Hematopoietic multipotent progenitor cell treated with erythropoietin and hydrocortisone succinate and interleukin-3 and kit ligand, for 6 days (in vitro differentiated cells): ENCODE measurements at regions not wholly inside any gene's neighbourhood (a gene's known extent, or its start where the extent isn't known, plus 50 kb on each side); places are given as distances from the start of the nearest gene placed in this dataset.

ENCODE experiments used
- DNase-seq: peaks from one replicate; pipeline ENCODE4 v3.0.0-alpha.2; 2015

GRCh38 chr1:43065191-43065590 lies 106.5 kb upstream of the SLC2A1 start:
- no peak for DNase-seq

GRCh38 chr1:43063394-43064219 lies 104.9 kb upstream of the SLC2A1 start:
- DNase-seq, result no peak

GRCh38 chr1:43062527-43063095 lies 103.9 kb upstream of the SLC2A1 start:
- no peak for DNase-seq

GRCh38 chr1:43061757-43062156 lies 103.1 kb upstream of the SLC2A1 start:
- peak; percentile 63 for DNase-seq

GRCh38 chr1:43059640-43060574 lies 101.2 kb upstream of the SLC2A1 start:
- no peak for DNase-seq

- peak; percentile 29 for DNase-seq
Observed at GRCh38 chr1:43058545-43059360, 100.1 kb upstream of the SLC2A1 start.

- no peak for DNase-seq
Observed at GRCh38 chr1:43058056-43058455, 99.4 kb upstream of the SLC2A1 start.

GRCh38 chr1:43057567-43057966 lies 98.9 kb upstream of the SLC2A1 start:
- DNase-seq, result no peak

- DNase-seq, result no peak
Observed at GRCh38 chr1:43056981-43057391, 98.3 kb upstream of the SLC2A1 start.

GRCh38 chr1:43056460-43056859 lies 97.8 kb upstream of the SLC2A1 start:
- no peak for DNase-seq

GRCh38 chr1:43054961-43055360 lies 96.3 kb upstream of the SLC2A1 start:
- no peak for DNase-seq

- DNase-seq, result no peak
Observed at GRCh38 chr1:43052786-43053439, 94.2 kb upstream of the SLC2A1 start.

GRCh38 chr1:43052322-43052721 lies 93.7 kb upstream of the SLC2A1 start:
- no peak for DNase-seq

GRCh38 chr1:43049481-43049880 lies 90.8 kb upstream of the SLC2A1 start:
- no peak for DNase-seq

- no peak for DNase-seq
Observed at GRCh38 chr1:43048601-43049011, 89.9 kb upstream of the SLC2A1 start.

GRCh38 chr1:43047135-43047534 lies 88.5 kb upstream of the SLC2A1 start:
- DNase-seq, result no peak

GRCh38 chr1:43044572-43045361 lies 86.1 kb upstream of the SLC2A1 start:
- no peak for DNase-seq

- DNase-seq, result no peak
Observed at GRCh38 chr1:43043695-43044094, 85.0 kb upstream of the SLC2A1 start.

GRCh38 chr1:43042773-43043457 lies 84.2 kb upstream of the SLC2A1 start:
- no peak for DNase-seq

GRCh38 chr1:43042127-43042526 lies 83.5 kb upstream of the SLC2A1 start:
- DNase-seq, result no peak

GRCh38 chr1:43041591-43041990 lies 82.9 kb upstream of the SLC2A1 start:
- no peak for DNase-seq
